Activated T-helper 1 cell treated with Interleukin-2 at 50 U/mL for 16 hours (primary cell): ENCODE measurements at regions not wholly inside any gene's neighbourhood (a gene's known extent, or its start where the extent isn't known, plus 50 kb on each side); places are given as distances from the start of the nearest gene placed in this dataset.
A peak's percentile ranks its signal among the peaks of the same experiment; 100 is the strongest.
"Not testable (repeated sequence)": the region's sequence is repeated elsewhere in the genome, so short reads cannot be mapped to it uniquely, and the experiment has no call there.

Experiments used
- DNase-seq: peaks from one replicate; pipeline ENCODE4 v3.0.0-alpha.2; 2020; ENCODE audit warnings: low read depth

DNA sequence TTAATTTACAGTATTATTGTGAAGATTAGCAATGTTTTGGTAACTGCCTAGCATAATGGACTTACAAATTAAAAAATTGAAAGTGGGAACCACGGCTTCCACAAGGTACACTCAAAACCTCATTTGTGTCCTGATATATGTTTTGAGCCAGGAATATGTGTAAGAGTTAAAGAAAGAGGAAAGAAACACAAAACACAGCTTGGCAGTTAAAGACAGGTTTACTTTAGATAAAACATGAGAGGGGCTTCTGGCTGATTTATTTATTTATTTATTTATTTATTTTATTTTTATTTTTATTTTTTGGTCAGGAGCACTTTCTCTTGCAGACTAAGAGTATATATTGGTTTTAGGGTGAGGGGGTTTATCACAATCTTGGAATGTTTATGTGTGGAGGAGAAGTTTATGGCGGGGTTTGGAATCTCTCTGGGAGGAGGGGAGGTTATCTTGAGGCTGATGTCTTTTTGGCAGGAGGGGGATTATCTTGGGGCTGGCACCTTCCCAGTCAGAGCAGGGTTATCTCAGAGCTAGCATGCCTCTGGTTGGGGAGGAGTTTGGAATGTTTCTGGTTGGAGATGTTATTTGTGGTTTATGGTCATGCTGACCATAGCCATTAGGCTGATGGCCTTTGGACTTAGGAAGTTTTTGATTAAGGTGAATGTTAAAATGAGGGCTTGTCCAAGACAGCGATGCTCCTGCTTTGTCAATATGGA lies 436.7 kb downstream of the DAD1 start:
- DNase-seq: no peak

GRCh38 chr14:22151121-22151520 lies 437.9 kb downstream of the DAD1 start:
- DNase-seq: no peak

DNA sequence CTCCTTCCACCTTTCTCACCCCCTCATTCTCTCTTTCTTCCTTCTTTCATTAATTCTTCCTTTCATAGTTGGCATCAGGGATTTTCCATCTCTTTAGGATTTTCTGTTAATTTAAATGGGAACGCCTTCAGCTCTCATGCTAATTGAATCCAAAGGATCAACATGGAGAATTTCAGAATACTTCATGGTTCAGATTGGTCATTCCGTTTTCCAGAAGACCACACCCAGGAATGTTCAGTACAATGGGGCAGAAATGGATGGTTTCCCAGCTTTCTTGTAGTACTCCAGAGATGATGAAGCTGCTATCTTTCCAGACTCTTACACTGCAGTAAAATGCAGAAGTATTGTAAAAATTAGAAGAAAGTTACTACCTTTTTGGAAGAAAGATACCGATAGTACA lies 440.0 kb downstream of the DAD1 start:
- no peak for DNase-seq

GRCh38 chr14:22147716-22148115 lies 441.3 kb downstream of the DAD1 start:
- no peak for DNase-seq

GRCh38 chr14:22143363-22143762 lies 445.7 kb downstream of the DAD1 start:
- DNase-seq: no peak

DNA sequence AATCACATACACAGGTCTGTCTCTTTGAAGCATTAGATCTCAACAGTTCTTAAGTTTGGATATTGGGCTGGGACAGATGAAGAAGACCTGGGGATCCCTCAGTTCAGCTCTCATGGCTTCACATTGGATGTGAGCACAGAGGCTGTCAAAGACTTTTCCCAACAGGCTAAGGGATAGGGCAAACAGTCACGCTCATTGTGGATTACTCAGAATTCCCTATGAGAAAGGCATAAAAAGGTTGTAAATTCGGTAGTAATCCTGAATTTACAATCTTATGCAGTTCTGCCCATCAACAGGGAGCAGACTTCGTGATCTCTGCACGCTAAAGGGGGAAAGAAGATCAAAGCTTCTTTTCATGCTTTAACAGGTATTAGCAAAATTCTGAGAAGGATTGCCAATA lies 448.4 kb downstream of the DAD1 start:
- DNase-seq: no peak

GRCh38 chr14:22131749-22132476 lies 457.1 kb downstream of the DAD1 start:
- no peak for DNase-seq

GRCh38 chr14:22124073-22124613 lies 450.5 kb upstream of the OR4E1 start:
- DNase-seq: no peak

- no peak for DNase-seq
These were observed 449.4 kb upstream of the OR4E1 start for GRCh38 chr14:22122829-22123560.

DNA sequence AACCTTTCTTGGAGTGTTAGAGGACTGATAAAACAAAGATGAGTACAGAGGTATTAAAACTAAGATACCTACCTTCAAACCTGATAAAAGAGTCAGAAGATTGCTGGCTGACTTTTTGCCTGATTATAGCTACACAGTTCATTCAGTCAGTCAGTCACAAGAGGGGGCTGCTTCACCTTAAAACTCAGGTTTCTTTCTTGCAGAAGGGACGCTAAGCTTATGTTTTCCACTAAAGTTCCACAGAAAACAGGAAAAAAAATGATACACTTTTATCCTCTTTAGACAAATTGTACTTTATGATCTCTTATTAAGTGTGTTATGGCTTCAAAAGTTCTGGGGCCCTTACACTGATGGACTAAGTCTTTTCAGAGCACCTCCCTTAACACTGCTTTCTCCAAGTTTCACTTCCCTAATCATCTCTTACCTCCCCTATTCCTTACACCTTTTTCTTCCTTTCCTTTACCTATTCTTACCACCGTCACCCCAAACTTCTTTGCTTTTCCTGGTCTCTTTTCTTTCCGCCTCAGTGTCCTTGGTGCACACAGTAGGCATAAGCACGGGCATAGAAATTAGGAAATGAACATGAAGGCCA lies 448.7 kb upstream of the OR4E1 start:
- DNase-seq: no peak

DNA sequence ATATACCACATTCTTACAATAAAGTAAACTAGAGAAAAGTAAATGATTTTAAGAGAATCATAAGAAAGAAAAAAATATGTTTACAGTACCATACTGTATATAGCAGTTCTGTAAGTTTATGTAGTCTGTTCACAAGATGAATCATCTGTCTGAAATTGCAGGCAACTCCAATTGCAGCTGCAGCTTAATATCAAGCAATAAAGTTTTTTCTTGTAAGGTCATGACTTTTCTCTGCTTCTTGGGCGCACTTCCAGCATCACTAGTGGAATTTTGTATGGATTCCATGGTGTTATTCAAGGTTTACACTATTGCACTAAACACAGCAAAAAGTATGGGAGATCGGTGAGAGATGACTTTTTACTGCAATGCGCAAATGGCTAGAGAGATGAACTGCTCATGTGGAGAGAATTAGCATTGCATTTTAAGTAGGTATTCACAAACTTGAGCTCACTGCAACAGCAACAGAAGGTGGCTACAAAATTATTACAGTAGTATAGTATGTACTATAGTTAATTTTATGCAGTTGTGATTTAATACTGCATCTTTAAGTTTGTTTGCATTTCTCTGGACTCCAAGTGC lies 445.4 kb upstream of the OR4E1 start:
- no peak for DNase-seq

- DNase-seq: no peak
These were observed 439.8 kb upstream of the OR4E1 start for GRCh38 chr14:22113401-22113800.

- DNase-seq: peak; percentile 14
These were observed 438.4 kb upstream of the OR4E1 start for GRCh38 chr14:22112004-22112403.

GRCh38 chr14:22107753-22108152 lies 434.1 kb upstream of the OR4E1 start:
- DNase-seq: no peak

- DNase-seq: no peak
These were observed 433.4 kb upstream of the OR4E1 start for GRCh38 chr14:22106700-22107697.

GRCh38 chr14:22105624-22106006 lies 432.0 kb upstream of the OR4E1 start:
- DNase-seq: no peak

DNA sequence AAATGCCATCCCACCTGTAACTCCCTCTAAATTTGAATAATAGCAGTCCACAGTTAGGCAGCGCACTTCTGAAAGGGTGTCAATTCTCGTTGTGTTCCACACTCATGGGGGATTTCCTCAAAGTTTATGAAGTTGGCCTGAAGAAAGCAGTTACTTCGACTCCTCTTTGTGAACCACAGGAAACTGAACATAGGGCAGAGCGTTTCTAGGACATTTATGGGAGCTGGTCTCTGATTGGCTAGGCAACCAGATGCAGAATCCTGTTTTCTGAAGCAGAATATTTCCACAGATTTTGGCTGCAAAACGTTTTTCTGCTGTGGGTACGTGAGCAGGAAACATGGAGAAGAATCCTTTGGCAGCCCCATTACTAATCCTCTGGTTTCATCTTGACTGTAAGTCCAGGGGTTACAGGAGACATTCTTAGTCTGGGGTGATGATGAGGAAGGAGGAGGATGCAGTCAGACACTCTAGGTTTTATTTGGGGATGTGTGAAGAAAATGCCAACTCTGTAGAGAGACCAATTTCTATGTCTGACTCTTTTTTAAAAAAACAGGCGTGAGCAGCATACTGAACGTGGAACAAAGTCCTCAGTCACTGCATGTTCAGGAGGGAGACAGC lies 431.5 kb upstream of the OR4E1 start:
- DNase-seq: no peak

DNA sequence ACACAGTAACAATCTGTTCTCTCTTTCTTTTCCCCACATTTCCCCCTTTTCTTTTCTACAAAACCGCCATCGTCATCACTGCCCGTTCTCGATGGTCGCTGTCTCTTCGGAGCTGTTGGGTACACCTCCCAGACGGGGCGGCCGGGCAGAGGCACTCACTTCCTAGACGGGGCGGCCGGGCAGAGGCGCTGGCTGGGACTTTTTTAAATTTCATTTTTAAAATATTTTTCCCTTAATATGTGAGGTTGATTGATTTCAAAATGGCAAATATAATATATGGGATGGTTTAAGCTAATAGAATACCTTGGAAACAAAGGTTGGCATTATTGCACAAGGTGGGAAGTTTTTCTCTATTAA lies 427.1 kb upstream of the OR4E1 start:
- not testable (repeated sequence) for DNase-seq

- peak; percentile 28 for DNase-seq
These were observed 426.5 kb upstream of the OR4E1 start for GRCh38 chr14:22099942-22100763.

DNA sequence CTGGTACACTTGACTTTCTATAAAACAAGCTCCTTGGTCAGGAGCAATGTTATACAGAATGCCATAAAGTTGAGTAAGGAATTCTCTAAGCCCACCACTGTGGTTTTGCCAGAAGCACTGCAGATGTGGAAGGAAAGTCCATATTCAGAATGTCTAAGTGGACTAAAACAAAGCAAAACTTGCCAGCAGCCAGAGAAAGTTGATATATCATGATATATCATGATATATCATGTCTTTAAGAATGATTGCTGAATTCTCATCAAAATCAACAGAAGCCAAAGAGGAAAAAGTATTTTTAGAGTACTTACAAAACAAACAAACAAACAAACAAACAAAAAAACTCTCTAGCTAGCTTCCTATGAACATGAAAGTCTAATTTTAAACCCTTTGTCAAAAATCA lies 424.8 kb upstream of the OR4E1 start:
- no peak for DNase-seq
